Left renal cortex interstitium (tissue), 4 donors: ENCODE measurements at regions not wholly inside any gene's neighbourhood (a gene's known extent, or its start where the extent isn't known, plus 50 kb on each side); places are given as distances from the start of the nearest gene placed in this dataset.
"Not testable (repeated sequence)": the region's sequence is repeated elsewhere in the genome, so short reads cannot be mapped to it uniquely, and the experiment has no call there.

Experiments used
- DNase-seq, 4 donors: peaks; one replicate each; pipeline ENCODE4 v3.0.0-alpha.2; 2013; ENCODE audit warnings: low read depth in 4 of 4, low spot score in 2 of 4, missing footprints in 1 of 4

- no peak for DNase-seq
These were observed 105.1 kb upstream of the FOXN2 start for GRCh38 chr2:48209214-48209885.

GRCh38 chr2:48210189-48210588, 104.3 kb upstream of the FOXN2 start:
- no peak for DNase-seq

- no peak for DNase-seq
These were observed 100.8 kb upstream of the FOXN2 start for GRCh38 chr2:48213646-48214045.

- no peak for DNase-seq
These were observed 96.3 kb upstream of the FOXN2 start for GRCh38 chr2:48218169-48218568.

- no peak for DNase-seq
These were observed 95.3 kb upstream of the FOXN2 start for GRCh38 chr2:48219234-48219554.

- no peak for DNase-seq
These were observed 94.7 kb upstream of the FOXN2 start for GRCh38 chr2:48219555-48220436.

GRCh38 chr2:48220501-48220900, 94.0 kb upstream of the FOXN2 start:
- no peak for DNase-seq

- no peak for DNase-seq
These were observed 92.5 kb upstream of the FOXN2 start for GRCh38 chr2:48221846-48222516.

- no peak for DNase-seq
These were observed 86.7 kb upstream of the FOXN2 start for GRCh38 chr2:48227617-48228344.

- DNase-seq, result no peak
These were observed 86.2 kb upstream of the FOXN2 start for GRCh38 chr2:48228345-48228684.

- DNase-seq, result no peak
These were observed 85.4 kb upstream of the FOXN2 start for GRCh38 chr2:48229063-48229462.

GRCh38 chr2:48230834-48231233, 83.6 kb upstream of the FOXN2 start:
- DNase-seq, result no peak

GRCh38 chr2:48232351-48232750, 82.1 kb upstream of the FOXN2 start:
- DNase-seq, result no peak

GRCh38 chr2:48233005-48233404, 81.5 kb upstream of the FOXN2 start:
- no peak for DNase-seq

- not testable (repeated sequence) for DNase-seq
These were observed 80.7 kb upstream of the FOXN2 start for GRCh38 chr2:48233824-48234223.

- peak in 2 of 4 donors; percentile 17 to 37 for DNase-seq
These were observed 79.4 kb upstream of the FOXN2 start for GRCh38 chr2:48235076-48235475.

GRCh38 chr2:48238381-48238780, 76.1 kb upstream of the FOXN2 start:
- no peak for DNase-seq

GRCh38 chr2:48240912-48241311, 73.6 kb upstream of the FOXN2 start:
- DNase-seq, result no peak

GRCh38 chr2:48247206-48247605, 67.3 kb upstream of the FOXN2 start:
- DNase-seq, result no peak

- peak in 1 of 4 donors; percentile 44 for DNase-seq
These were observed 66.1 kb upstream of the FOXN2 start for GRCh38 chr2:48248251-48248933.
